Large intestine (tissue), 3 donors: ENCODE measurements at regions not wholly inside any gene's neighbourhood (a gene's known extent, or its start where the extent isn't known, plus 50 kb on each side); places are given as distances from the start of the nearest gene placed in this dataset.

Source experiments
- DNase-seq, 2 donors: peaks; one replicate each; pipeline versions ENCODE4 v3.0.0 to v3.0.0-alpha.2; 2013
- H3K27ac ChIP-seq: one replicate; pipeline ENCODE4 v1.5.1; 2013; ENCODE audit warnings: low read length
- H3K27me3 ChIP-seq: 2 replicates; pipeline ENCODE4 v1.6.1; 2013; ENCODE audit warnings: low read length; ENCODE audit not compliant: control insufficient read depth, insufficient read depth
- H3K36me3 ChIP-seq: 2 replicates; pipeline ENCODE4 v1.6.1; 2013; ENCODE audit warnings: low read length; ENCODE audit not compliant: control insufficient read depth, insufficient read depth
- H3K4me1 ChIP-seq: one replicate; pipeline ENCODE4 v1.6.1; 2013; ENCODE audit warnings: low read length; ENCODE audit not compliant: control insufficient read depth, insufficient read depth
- H3K4me3 ChIP-seq: one replicate; pipeline ENCODE4 v1.5.1; 2013; ENCODE audit warnings: low read length
- H3K9me3 ChIP-seq: one replicate; pipeline ENCODE4 v1.6.1; 2013; ENCODE audit warnings: mild to moderate bottlenecking, low read depth, low read length, moderate library complexity; ENCODE audit not compliant: control insufficient read depth
- WGBS: methylation state at CpG from one replicate; pipeline ENCODE4 v1.1.5; 2013; ENCODE audit warnings: low lambda C conversion rate; ENCODE audit not compliant: insufficient coverage; 5-methylcytosine and 5-hydroxymethylcytosine counted together

- Histone ChIP-seq H3K27ac (no peak overlapping the region), H3K4me1 (no peaks in the 10 kb centered on the region), H3K9me3 (no peaks in the 10 kb centered on the region), H3K4me3 (no peak overlapping the region), H3K36me3 (no peaks in the 10 kb centered on the region), H3K27me3 (no peaks in the 10 kb centered on the region)
- DNase-seq, result no peak
- WGBS, result 100% methylated on average over 1 of the region's 3 CpGs
Observed at GRCh38 chr1:80841261-80841660, 959.5 kb upstream of the ADGRL2 start.

GRCh38 chr1:80837066-80837465 lies 963.7 kb upstream of the ADGRL2 start:
- no peaks in the 10 kb centered on the region for H3K4me1 ChIP-seq
- no peak for DNase-seq
- no peak overlapping the region for H3K4me3 ChIP-seq
- no peaks in the 10 kb centered on the region for H3K9me3 ChIP-seq
- WGBS, result no CpG with 5 or more reads among the region's 2 CpGs
- no peaks in the 10 kb centered on the region for H3K27me3 ChIP-seq
- H3K36me3 ChIP-seq, result no peaks in the 10 kb centered on the region
- H3K27ac ChIP-seq, result no peak overlapping the region

- Histone ChIP-seq H3K27ac (no peak overlapping the region), H3K27me3 (no peaks in the 10 kb centered on the region), H3K36me3 (no peaks in the 10 kb centered on the region), H3K4me3 (no peak overlapping the region), H3K4me1 (no peaks in the 10 kb centered on the region), H3K9me3 (no peaks in the 10 kb centered on the region)
- DNase-seq, result no peak
- 83% methylated on average over 1 of the region's 2 CpGs for WGBS
Observed at GRCh38 chr1:80836505-80836904, 964.2 kb upstream of the ADGRL2 start.

GRCh38 chr1:80827666-80828065 lies 973.1 kb upstream of the ADGRL2 start:
- H3K36me3 ChIP-seq, result no peaks in the 10 kb centered on the region
- no peaks in the 10 kb centered on the region for H3K27me3 ChIP-seq
- DNase-seq, result peak in 1 of 2 donors; percentile 4
- no peak overlapping the region for H3K27ac ChIP-seq
- WGBS, result 85% methylated on average over 2 of the region's 3 CpGs
- no peaks in the 10 kb centered on the region for H3K4me1 ChIP-seq
- no peak overlapping the region for H3K4me3 ChIP-seq
- H3K9me3 ChIP-seq, result peaks cover 4% of the 10 kb centered on the region

GRCh38 chr1:80825067-80825466 lies 975.7 kb upstream of the ADGRL2 start:
- Histone ChIP-seq H3K27me3 (no peaks in the 10 kb centered on the region), H3K4me3 (no peak overlapping the region), H3K36me3 (no peaks in the 10 kb centered on the region), H3K27ac (no peak overlapping the region), H3K9me3 (peaks cover 4% of the 10 kb centered on the region), H3K4me1 (no peaks in the 10 kb centered on the region)
- DNase-seq, result peak in 1 of 2 donors; percentile 27
- WGBS, result no CpG with 5 or more reads among the region's 5 CpGs

GRCh38 chr1:80818211-80818610 lies 982.5 kb upstream of the ADGRL2 start:
- WGBS, result 75% methylated on average over 1 of the region's 1 CpG
- no peak overlapping the region for H3K27ac ChIP-seq
- no peaks in the 10 kb centered on the region for H3K36me3 ChIP-seq
- H3K4me1 ChIP-seq, result no peaks in the 10 kb centered on the region
- DNase-seq, result no peak
- no peak overlapping the region for H3K4me3 ChIP-seq
- no peaks in the 10 kb centered on the region for H3K27me3 ChIP-seq
- H3K9me3 ChIP-seq, result no peaks in the 10 kb centered on the region

- 100% methylated on average over 1 of the region's 2 CpGs for WGBS
- Histone ChIP-seq H3K9me3 (no peaks in the 10 kb centered on the region), H3K36me3 (no peaks in the 10 kb centered on the region), H3K4me1 (no peaks in the 10 kb centered on the region), H3K4me3 (no peak overlapping the region), H3K27ac (no peak overlapping the region), H3K27me3 (no peaks in the 10 kb centered on the region)
- DNase-seq, result no peak
Observed at GRCh38 chr1:80807981-80808380, 992.8 kb upstream of the ADGRL2 start.

- DNase-seq, result no peak
- WGBS, result 100% methylated on average over 2 of the region's 2 CpGs
- Histone ChIP-seq H3K27me3 (no peaks in the 10 kb centered on the region), H3K36me3 (no peaks in the 10 kb centered on the region), H3K9me3 (no peaks in the 10 kb centered on the region), H3K4me3 (no peak overlapping the region), H3K27ac (no peak overlapping the region), H3K4me1 (no peaks in the 10 kb centered on the region)
Observed at GRCh38 chr1:80806431-80806830, 994.3 kb upstream of the ADGRL2 start.

- H3K27ac ChIP-seq, result no peak overlapping the region
- H3K4me1 ChIP-seq, result no peaks in the 10 kb centered on the region
- H3K36me3 ChIP-seq, result no peaks in the 10 kb centered on the region
- H3K4me3 ChIP-seq, result no peak overlapping the region
- no peak for DNase-seq
- H3K27me3 ChIP-seq, result no peaks in the 10 kb centered on the region
- no peaks in the 10 kb centered on the region for H3K9me3 ChIP-seq
Observed at GRCh38 chr1:80801695-80802094, 999.0 kb upstream of the ADGRL2 start.

GRCh38 chr1:80799457-80799856 lies 1001.3 kb upstream of the ADGRL2 start:
- no peak for DNase-seq
- no peak overlapping the region for H3K4me3 ChIP-seq
- no peak overlapping the region for H3K27ac ChIP-seq
- no peaks in the 10 kb centered on the region for H3K36me3 ChIP-seq
- H3K9me3 ChIP-seq, result no peaks in the 10 kb centered on the region
- no peaks in the 10 kb centered on the region for H3K4me1 ChIP-seq
- WGBS, result no CpG with 5 or more reads among the region's 2 CpGs
- no peaks in the 10 kb centered on the region for H3K27me3 ChIP-seq

GRCh38 chr1:80779275-80779674 lies 1021.5 kb upstream of the ADGRL2 start:
- DNase-seq, result peak; percentile 11 to 21

More at GRCh38 chr1:80779275-80779674, 1021.5 kb upstream of the ADGRL2 start:
- no CpG with 5 or more reads among the region's 2 CpGs for WGBS
- Histone ChIP-seq H3K27ac (no peak overlapping the region), H3K9me3 (peaks cover 3% of the 10 kb centered on the region), H3K4me1 (peaks cover 4% of the 10 kb centered on the region), H3K4me3 (no peak overlapping the region), H3K27me3 (no peaks in the 10 kb centered on the region), H3K36me3 (no peaks in the 10 kb centered on the region)
